Peyer's patch (tissue), 4 donors: ENCODE measurements at regions not wholly inside any gene's neighbourhood (a gene's known extent, or its start where the extent isn't known, plus 50 kb on each side); places are given as distances from the start of the nearest gene placed in this dataset.

Experiments used
- DNase-seq, 3 donors: peaks; one replicate each; pipeline ENCODE4 v3.0.0-alpha.2; 2017 to 2019
- H3K27ac ChIP-seq, 4 donors: fragments of 200-600 bp; sonication (generic); one replicate each; pipeline ENCODE4 v1.5.1; 2016 to 2019
- H3K27me3 ChIP-seq, 2 donors: fragments of 200-600 bp; sonication (generic); one replicate each; pipeline ENCODE4 v1.5.1; 2019
- H3K36me3 ChIP-seq, 3 donors: fragments of 200-600 bp; sonication (generic); one replicate each; pipeline ENCODE4 v1.5.1; 2016 to 2019
- H3K4me1 ChIP-seq, 4 donors: fragments of 200-600 bp; sonication (generic); one replicate each; pipeline ENCODE4 v1.5.1; 2016 to 2019
- H3K4me3 ChIP-seq, 4 donors: fragments of 200-600 bp; sonication (generic); 1 replicate in 3 of 4; 2 replicates in 1 of 4; pipeline ENCODE4 v1.5.1; 2016 to 2019; ENCODE audit warnings: mild to moderate bottlenecking in 1 of 4
- H3K9me3 ChIP-seq, 4 donors: fragments of 200-600 bp; sonication (generic); one replicate each; pipeline ENCODE4 v1.5.1; 2016 to 2019; ENCODE audit warnings: mild to moderate bottlenecking in 1 of 4
- POLR2A ChIP-seq, 2 donors: fragments of 450-650 bp; IDR thresholded peaks; one replicate each; pipeline ENCODE4 v1.5.1; 2017; ENCODE audit warnings: antibody characterized with exemption in 2 of 2, mild to moderate bottlenecking in 2 of 2, moderate library complexity in 2 of 2
- TF ChIP-seq, protein P1 (sequence below), 6 experiments: fragments of 450-650 bp in 4 of 6; fragments of 200-600 bp in 2 of 6; sonication (generic) in 1 of 6; IDR thresholded peaks; one replicate each; pipeline ENCODE4 v1.5.1; 2017 to 2019; ENCODE audit warnings: antibody characterized with exemption in 6 of 6, mild to moderate bottlenecking in 3 of 6, moderate library complexity in 1 of 6

DNA sequence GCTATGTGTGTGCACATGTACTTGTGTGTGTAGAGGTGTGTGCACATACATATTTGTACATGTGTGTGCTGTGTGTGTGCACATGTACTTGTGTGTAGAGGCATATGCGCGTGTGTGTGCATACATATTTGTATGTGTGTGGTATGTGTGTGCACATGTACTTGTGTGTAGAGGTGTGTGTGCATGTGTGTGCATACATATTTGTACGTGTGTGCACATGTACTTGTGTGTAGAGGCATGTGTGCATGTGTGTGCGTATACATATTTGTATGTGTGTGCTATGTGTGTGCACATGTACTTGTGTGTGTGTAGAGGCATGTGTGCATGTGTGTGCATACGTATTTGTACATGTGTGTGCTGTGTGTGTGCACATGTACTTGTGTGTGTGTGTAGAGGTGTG is 291.9 kb downstream of the AJAP1 start:
- no peak overlapping the region for H3K4me3 ChIP-seq
- H3K36me3 ChIP-seq: no peaks in the 10 kb centered on the region
- H3K9me3 ChIP-seq: no peaks in the 10 kb centered on the region
- H3K27me3 ChIP-seq: no peaks in the 10 kb centered on the region
- no peak overlapping the region for H3K27ac ChIP-seq
- DNase-seq: no peak
- H3K4me1 ChIP-seq: no peaks in the 10 kb centered on the region
- TF ChIP-seq, protein P1, sequence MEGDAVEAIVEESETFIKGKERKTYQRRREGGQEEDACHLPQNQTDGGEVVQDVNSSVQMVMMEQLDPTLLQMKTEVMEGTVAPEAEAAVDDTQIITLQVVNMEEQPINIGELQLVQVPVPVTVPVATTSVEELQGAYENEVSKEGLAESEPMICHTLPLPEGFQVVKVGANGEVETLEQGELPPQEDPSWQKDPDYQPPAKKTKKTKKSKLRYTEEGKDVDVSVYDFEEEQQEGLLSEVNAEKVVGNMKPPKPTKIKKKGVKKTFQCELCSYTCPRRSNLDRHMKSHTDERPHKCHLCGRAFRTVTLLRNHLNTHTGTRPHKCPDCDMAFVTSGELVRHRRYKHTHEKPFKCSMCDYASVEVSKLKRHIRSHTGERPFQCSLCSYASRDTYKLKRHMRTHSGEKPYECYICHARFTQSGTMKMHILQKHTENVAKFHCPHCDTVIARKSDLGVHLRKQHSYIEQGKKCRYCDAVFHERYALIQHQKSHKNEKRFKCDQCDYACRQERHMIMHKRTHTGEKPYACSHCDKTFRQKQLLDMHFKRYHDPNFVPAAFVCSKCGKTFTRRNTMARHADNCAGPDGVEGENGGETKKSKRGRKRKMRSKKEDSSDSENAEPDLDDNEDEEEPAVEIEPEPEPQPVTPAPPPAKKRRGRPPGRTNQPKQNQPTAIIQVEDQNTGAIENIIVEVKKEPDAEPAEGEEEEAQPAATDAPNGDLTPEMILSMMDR (IDR thresholded peaks at IDR 0.05): no peak
- TF ChIP-seq POLR2A (IDR thresholded peaks at IDR 0.05): no peak

DNA sequence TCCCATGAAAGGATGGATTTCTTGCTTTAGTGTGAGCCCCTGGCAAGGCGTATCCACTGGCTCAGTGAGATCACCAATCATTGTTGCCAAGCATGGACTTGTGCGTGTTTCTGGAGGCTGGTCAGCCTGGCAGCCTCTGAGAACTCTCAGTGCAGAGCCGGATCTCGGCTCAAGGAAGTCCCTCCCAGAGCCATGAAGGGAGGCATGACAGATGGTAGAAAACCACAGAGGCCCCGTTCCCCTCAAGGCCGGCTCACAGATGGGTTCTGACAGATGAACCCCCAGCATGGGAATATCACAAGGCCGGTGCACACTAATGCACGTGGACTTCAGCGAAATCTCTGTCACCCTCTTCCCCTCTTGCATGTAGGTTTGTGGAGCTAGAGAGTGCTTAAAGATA is 290.5 kb downstream of the AJAP1 start:
- H3K27me3 ChIP-seq: no peaks in the 10 kb centered on the region
- no peaks in the 10 kb centered on the region for H3K36me3 ChIP-seq
- DNase-seq: no peak
- TF ChIP-seq, protein P1 (IDR thresholded peaks at IDR 0.05): no peak
- TF ChIP-seq POLR2A (IDR thresholded peaks at IDR 0.05): no peak
- H3K4me3 ChIP-seq: no peak overlapping the region
- H3K27ac ChIP-seq: no peak overlapping the region
- H3K4me1 ChIP-seq: no peaks in the 10 kb centered on the region
- H3K9me3 ChIP-seq: no peaks in the 10 kb centered on the region

- Histone ChIP-seq H3K36me3 (no peaks in the 10 kb centered on the region), H3K4me1 (no peaks in the 10 kb centered on the region), H3K27ac (no peak overlapping the region), H3K4me3 (no peak overlapping the region), H3K27me3 (no peaks in the 10 kb centered on the region), H3K9me3 (no peaks in the 10 kb centered on the region)
- no peak for TF ChIP-seq POLR2A (IDR thresholded peaks at IDR 0.05)
- TF ChIP-seq, protein P1 (IDR thresholded peaks at IDR 0.05): no peak
- DNase-seq: no peak
Observed at GRCh38 chr1:4944072-4944471, 289.7 kb downstream of the AJAP1 start.

DNA sequence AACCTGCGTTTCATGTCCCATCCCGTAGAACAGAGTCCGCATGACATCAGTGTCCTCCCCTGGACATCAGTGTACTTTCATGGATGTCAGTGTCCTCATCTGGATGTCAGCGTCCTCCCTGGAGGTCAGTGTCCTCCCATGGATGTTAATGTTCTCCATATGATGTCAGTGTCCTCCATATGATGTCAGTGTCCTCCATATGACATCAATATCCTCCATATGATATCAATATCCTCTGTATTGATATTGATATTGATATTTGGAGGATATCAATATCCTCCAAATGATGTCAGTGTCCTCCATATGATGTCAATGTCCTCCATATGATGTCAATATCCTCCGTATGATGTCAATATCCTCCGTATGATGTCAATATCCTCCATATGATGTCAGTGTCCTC is 284.9 kb downstream of the AJAP1 start:
- TF ChIP-seq, protein P1 (IDR thresholded peaks at IDR 0.05): no peak
- no peak for TF ChIP-seq POLR2A (IDR thresholded peaks at IDR 0.05)

GRCh38 chr1:4937876-4938534 is 283.6 kb downstream of the AJAP1 start:
- H3K27me3 ChIP-seq: no peaks in the 10 kb centered on the region
- no peak overlapping the region for H3K4me3 ChIP-seq
- no peaks in the 10 kb centered on the region for H3K36me3 ChIP-seq
- no peak for TF ChIP-seq POLR2A (IDR thresholded peaks at IDR 0.05)
- TF ChIP-seq, protein P1 (IDR thresholded peaks at IDR 0.05): no peak
- H3K4me1 ChIP-seq: no peaks in the 10 kb centered on the region
- H3K27ac ChIP-seq: no peak overlapping the region
- no peak for DNase-seq
- H3K9me3 ChIP-seq: no peaks in the 10 kb centered on the region

More for the DNA sequence above, 284.9 kb downstream of the AJAP1 start:
- Histone ChIP-seq H3K9me3 (no peaks in the 10 kb centered on the region), H3K4me1 (no peaks in the 10 kb centered on the region), H3K36me3 (no peaks in the 10 kb centered on the region), H3K27ac (no peak overlapping the region), H3K4me3 (no peak overlapping the region), H3K27me3 (no peaks in the 10 kb centered on the region)
- DNase-seq: no peak

GRCh38 chr1:4935807-4936206 is 281.4 kb downstream of the AJAP1 start:
- Histone ChIP-seq H3K4me1 (no peaks in the 10 kb centered on the region), H3K36me3 (no peaks in the 10 kb centered on the region), H3K9me3 (no peaks in the 10 kb centered on the region), H3K27me3 (no peaks in the 10 kb centered on the region), H3K4me3 (no peak overlapping the region), H3K27ac (no peak overlapping the region)
- TF ChIP-seq, protein P1 (IDR thresholded peaks at IDR 0.05): no peak
- TF ChIP-seq POLR2A (IDR thresholded peaks at IDR 0.05): no peak
- no peak for DNase-seq
